ENCODE measurements at regions not wholly inside any gene's neighbourhood (a gene's known extent, or its start where the extent isn't known, plus 50 kb on each side); places are given as distances from the start of the nearest gene placed in this dataset.

GRCh38 chr9:90088856-90089255 lies 484.0 kb downstream of the GADD45G start:
- TF ChIP-seq CTCF (conservative IDR thresholded peaks at IDR 0.05 in 1 of 2, IDR thresholded peaks at IDR 0.05 in 1 of 2; ENCODE audit: extremely low read depth in 1 of 2, insufficient read depth in 1 of 2, low read depth in 1 of 2, low read length in 2 of 2) (no peak), EZH2 (IDR thresholded peaks at IDR 0.05; ENCODE audit: borderline replicate concordance, low read length) (no peak)

Measured in mammary epithelial cell (primary cell).